ENCODE measurements at regions not wholly inside any gene's neighbourhood (a gene's known extent, or its start where the extent isn't known, plus 50 kb on each side); places are given as distances from the start of the nearest gene placed in this dataset.

- H3K27ac ChIP-seq, result peak overlapping the region; percentile 74
- no peak for TF ChIP-seq CTCF (IDR thresholded peaks at IDR 0.05)
- no peak for TF ChIP-seq ZFX (IDR thresholded peaks at IDR 0.05; ENCODE audit: borderline replicate concordance)
Measured at GRCh38 chr1:221118176-221118937, 239.1 kb downstream of the HLX start.

- H3K27ac ChIP-seq, result peak overlapping the region; percentile 74
- no peak for TF ChIP-seq ZFX (IDR thresholded peaks at IDR 0.05; ENCODE audit: borderline replicate concordance)
Measured at GRCh38 chr1:221118938-221119320, 239.7 kb downstream of the HLX start.

GRCh38 chr1:221122501-221122900, 243.3 kb downstream of the HLX start:
- H3K27ac ChIP-seq, result no peak overlapping the region
- no peak for TF ChIP-seq ZFX (IDR thresholded peaks at IDR 0.05; ENCODE audit: borderline replicate concordance)
- no peak for TF ChIP-seq CTCF (IDR thresholded peaks at IDR 0.05)

GRCh38 chr1:221125976-221126375, 246.7 kb downstream of the HLX start:
- no peak for TF ChIP-seq ZFX (IDR thresholded peaks at IDR 0.05; ENCODE audit: borderline replicate concordance)

GRCh38 chr1:221137666-221138065, 258.4 kb downstream of the HLX start:
- no peak for TF ChIP-seq ZFX (IDR thresholded peaks at IDR 0.05; ENCODE audit: borderline replicate concordance)
- no peak for TF ChIP-seq CTCF (IDR thresholded peaks at IDR 0.05)

More at GRCh38 chr1:221125976-221126375, 246.7 kb downstream of the HLX start:
- no peak overlapping the region for H3K27ac ChIP-seq

GRCh38 chr1:221138516-221138915, 259.3 kb downstream of the HLX start:
- H3K27ac ChIP-seq, result no peak overlapping the region
- TF ChIP-seq ZFX (IDR thresholded peaks at IDR 0.05; ENCODE audit: borderline replicate concordance) (no peak), CTCF (IDR thresholded peaks at IDR 0.05) (no peak)

More at GRCh38 chr1:221137666-221138065, 258.4 kb downstream of the HLX start:
- no peak overlapping the region for H3K27ac ChIP-seq

- H3K27ac ChIP-seq, result no peak overlapping the region
- TF ChIP-seq ZFX (IDR thresholded peaks at IDR 0.05; ENCODE audit: borderline replicate concordance) (no peak), CTCF (IDR thresholded peaks at IDR 0.05) (no peak)
Measured at GRCh38 chr1:221139991-221140390, 260.7 kb downstream of the HLX start.

- H3K27ac ChIP-seq, result no peak overlapping the region
- TF ChIP-seq CTCF (IDR thresholded peaks at IDR 0.05) (no peak), ZFX (IDR thresholded peaks at IDR 0.05; ENCODE audit: borderline replicate concordance) (no peak)
Measured at GRCh38 chr1:221141096-221141495, 261.9 kb downstream of the HLX start.
